Smooth muscle cell (in vitro differentiated cells): ENCODE measurements at regions not wholly inside any gene's neighbourhood (a gene's known extent, or its start where the extent isn't known, plus 50 kb on each side); places are given as distances from the start of the nearest gene placed in this dataset.

Source experiments
- DNase-seq: peaks from one replicate; lab custom pipeline; 2025; ENCODE audit not compliant: unreplicated experiment; lab: John Stamatoyannopoulos, UW
- H2AFZ ChIP-seq: fragments of 200-600 bp; sonication (generic); 2 replicates; pipeline ENCODE4 v1.6.0; 2016; ENCODE audit warnings: antibody characterized with exemption, low read depth, mild to moderate bottlenecking
- H3F3A ChIP-seq: fragments of 200-600 bp; sonication (generic); 2 replicates; pipeline ENCODE4 v1.6.0; 2017; ENCODE audit warnings: antibody characterized with exemption, low read depth
- H3K27ac ChIP-seq: fragments of 200-600 bp; sonication (generic); 2 replicates; pipeline ENCODE4 v1.5.1; 2016; ENCODE audit warnings: low read depth, mild to moderate bottlenecking
- H3K27me3 ChIP-seq: fragments of 200-600 bp; sonication (generic); 2 replicates; pipeline ENCODE4 v1.6.1; 2016; ENCODE audit warnings: low read depth, mild to moderate bottlenecking
- H3K36me3 ChIP-seq: fragments of 200-600 bp; sonication (generic); 2 replicates; pipeline ENCODE4 v1.5.1; 2016; ENCODE audit warnings: low read depth
- H3K4me1 ChIP-seq: fragments of 200-600 bp; sonication (generic); 2 replicates; pipeline ENCODE4 v1.5.1; 2016; ENCODE audit warnings: low read depth
- H3K4me2 ChIP-seq: fragments of 200-600 bp; sonication (generic); 2 replicates; pipeline ENCODE4 v1.6.0; 2016; ENCODE audit warnings: mild to moderate bottlenecking
- H3K4me3 ChIP-seq: fragments of 200-600 bp; sonication (generic); 2 replicates; pipeline ENCODE4 v1.5.1; 2016; ENCODE audit warnings: mild to moderate bottlenecking
- H3K79me2 ChIP-seq: fragments of 200-600 bp; sonication (generic); 2 replicates; pipeline ENCODE4 v1.6.0; 2016; ENCODE audit warnings: low read depth, mild to moderate bottlenecking
- H3K9ac ChIP-seq: fragments of 200-600 bp; sonication (generic); 2 replicates; pipeline ENCODE4 v1.6.0; 2016; ENCODE audit warnings: low read depth
- H3K9me3 ChIP-seq: fragments of 200-600 bp; sonication (generic); replicated peaks from 2 replicates; pipeline ENCODE4 v1.5.1; 2016; ENCODE audit warnings: low read depth
- H4K20me1 ChIP-seq: fragments of 200-600 bp; sonication (generic); 2 replicates; pipeline ENCODE4 v1.6.0; 2016; ENCODE audit warnings: low read depth
- WGBS: methylation state at CpG from one replicate; pipeline ENCODE4 v1.1.7; 2016; ENCODE audit warnings: low lambda C conversion rate; 5-methylcytosine and 5-hydroxymethylcytosine counted together
- TF ChIP-seq, protein P1 (sequence below): fragments of 200-600 bp; sonication (generic); IDR thresholded peaks from 2 replicates; pipeline ENCODE4 v1.5.1; 2017; ENCODE audit warnings: borderline replicate concordance, mild to moderate bottlenecking, antibody characterized with exemption; ENCODE audit not compliant: insufficient read depth, poor library complexity, severe bottlenecking

DNA sequence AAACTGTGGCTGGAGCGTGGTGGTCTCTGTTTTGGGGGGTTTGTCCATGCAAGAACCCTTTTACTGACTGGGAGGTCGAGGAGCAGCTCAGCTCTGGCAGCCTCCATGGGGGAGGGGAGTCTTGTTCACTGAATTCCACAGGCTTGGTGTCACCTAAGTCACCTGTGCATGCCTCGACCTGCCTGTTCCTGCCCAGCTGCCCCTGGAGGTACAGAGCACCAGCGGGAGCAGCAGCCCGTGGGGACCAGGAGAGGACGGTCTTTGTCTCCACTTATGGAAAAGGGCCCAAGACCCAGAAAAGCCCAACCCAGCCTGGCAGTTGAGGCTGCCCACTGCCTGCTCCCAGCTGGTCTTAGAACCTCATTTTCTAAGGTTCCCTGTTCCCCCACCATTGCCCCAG lies 168.7 kb upstream of the AGAP1 start:
- Histone ChIP-seq H3F3A (no peaks in the 10 kb centered on the region), H3K4me2 (no peak overlapping the region), H3K9ac (no peak overlapping the region), H4K20me1 (no peaks in the 10 kb centered on the region), H3K9me3 (no peaks in the 10 kb centered on the region), H3K79me2 (no peaks in the 10 kb centered on the region), H3K27ac (no peak overlapping the region), H3K4me3 (no peak overlapping the region), H3K4me1 (peaks cover 7% of the 10 kb centered on the region), H3K27me3 (no peaks in the 10 kb centered on the region), H2AFZ (no peak overlapping the region), H3K36me3 (no peaks in the 10 kb centered on the region)
- DNase-seq: no peak
- TF ChIP-seq, protein P1, sequence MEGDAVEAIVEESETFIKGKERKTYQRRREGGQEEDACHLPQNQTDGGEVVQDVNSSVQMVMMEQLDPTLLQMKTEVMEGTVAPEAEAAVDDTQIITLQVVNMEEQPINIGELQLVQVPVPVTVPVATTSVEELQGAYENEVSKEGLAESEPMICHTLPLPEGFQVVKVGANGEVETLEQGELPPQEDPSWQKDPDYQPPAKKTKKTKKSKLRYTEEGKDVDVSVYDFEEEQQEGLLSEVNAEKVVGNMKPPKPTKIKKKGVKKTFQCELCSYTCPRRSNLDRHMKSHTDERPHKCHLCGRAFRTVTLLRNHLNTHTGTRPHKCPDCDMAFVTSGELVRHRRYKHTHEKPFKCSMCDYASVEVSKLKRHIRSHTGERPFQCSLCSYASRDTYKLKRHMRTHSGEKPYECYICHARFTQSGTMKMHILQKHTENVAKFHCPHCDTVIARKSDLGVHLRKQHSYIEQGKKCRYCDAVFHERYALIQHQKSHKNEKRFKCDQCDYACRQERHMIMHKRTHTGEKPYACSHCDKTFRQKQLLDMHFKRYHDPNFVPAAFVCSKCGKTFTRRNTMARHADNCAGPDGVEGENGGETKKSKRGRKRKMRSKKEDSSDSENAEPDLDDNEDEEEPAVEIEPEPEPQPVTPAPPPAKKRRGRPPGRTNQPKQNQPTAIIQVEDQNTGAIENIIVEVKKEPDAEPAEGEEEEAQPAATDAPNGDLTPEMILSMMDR: no peak
- WGBS: 51% methylated on average over 6 of the region's 6 CpGs

DNA sequence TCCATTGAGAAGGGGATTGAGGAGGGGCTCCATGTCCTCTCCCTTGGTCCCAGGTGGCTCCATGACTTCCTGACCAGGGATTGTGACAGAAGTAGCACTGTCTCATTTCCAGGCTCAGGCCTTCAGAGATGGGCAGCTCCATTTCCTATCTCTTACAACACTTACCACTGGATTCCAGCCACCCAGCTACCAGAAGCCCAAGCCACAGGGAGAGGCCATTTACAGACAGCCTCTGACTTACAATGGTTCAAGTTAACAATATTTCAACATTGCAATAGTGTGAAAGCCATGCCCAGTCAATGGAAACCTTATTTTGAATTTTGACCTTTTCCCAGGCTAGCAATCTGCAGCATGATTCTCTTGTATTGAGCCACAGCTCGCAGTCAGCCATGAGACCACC lies 164.9 kb upstream of the AGAP1 start:
- no peak for DNase-seq
- Histone ChIP-seq H3K9me3 (no peaks in the 10 kb centered on the region), H3K9ac (no peak overlapping the region), H3K27ac (no peak overlapping the region), H3K27me3 (no peaks in the 10 kb centered on the region), H3K4me1 (peaks cover 7% of the 10 kb centered on the region), H3K4me2 (no peak overlapping the region), H3K79me2 (no peaks in the 10 kb centered on the region), H3F3A (no peaks in the 10 kb centered on the region), H2AFZ (no peak overlapping the region), H3K4me3 (no peak overlapping the region), H4K20me1 (no peaks in the 10 kb centered on the region), H3K36me3 (no peaks in the 10 kb centered on the region)
- TF ChIP-seq, protein P1: no peak
- 97% methylated on average over 1 of the region's 1 CpG for WGBS

DNA sequence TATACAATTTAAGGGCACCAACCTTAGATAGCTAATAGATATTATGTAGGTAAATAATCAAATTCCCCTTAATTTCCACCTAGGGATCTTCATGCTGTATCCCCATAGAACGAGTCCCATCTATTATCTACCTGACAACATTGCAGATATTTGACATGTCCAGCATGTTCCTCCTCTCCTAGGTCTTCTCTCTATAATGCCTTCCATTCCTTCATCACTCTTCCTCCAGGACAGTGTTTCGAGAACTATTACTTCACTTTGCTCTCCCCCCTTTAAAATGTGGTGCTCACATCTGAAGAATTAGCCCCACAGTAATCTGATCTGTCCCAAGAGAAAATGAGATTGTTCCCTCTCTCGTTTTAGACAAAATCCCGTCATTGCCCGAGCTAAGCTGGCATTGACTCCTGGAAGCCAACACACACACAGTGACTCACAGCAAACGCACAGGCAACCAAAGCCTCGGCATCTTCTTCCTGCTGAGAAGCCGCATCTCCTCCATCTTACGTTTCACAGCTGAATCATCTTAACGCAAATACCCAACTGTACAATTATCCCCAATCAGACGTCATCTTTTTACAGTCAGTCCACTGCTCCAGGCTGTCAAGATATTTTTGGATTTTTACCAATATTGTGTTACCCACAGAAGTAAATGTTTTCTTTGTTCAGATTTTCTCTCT lies 162.9 kb upstream of the AGAP1 start:
- Histone ChIP-seq H3K79me2 (no peaks in the 10 kb centered on the region), H4K20me1 (no peaks in the 10 kb centered on the region), H3K4me2 (no peak overlapping the region), H3K4me1 (no peaks in the 10 kb centered on the region), H3K9me3 (no peaks in the 10 kb centered on the region), H3K4me3 (no peak overlapping the region), H3K27me3 (no peaks in the 10 kb centered on the region), H3K27ac (no peak overlapping the region), H3F3A (no peaks in the 10 kb centered on the region), H2AFZ (no peak overlapping the region), H3K36me3 (no peaks in the 10 kb centered on the region), H3K9ac (no peak overlapping the region)
- 72% methylated on average over 11 of the region's 11 CpGs for WGBS
- TF ChIP-seq, protein P1: no peak
- no peak for DNase-seq

DNA sequence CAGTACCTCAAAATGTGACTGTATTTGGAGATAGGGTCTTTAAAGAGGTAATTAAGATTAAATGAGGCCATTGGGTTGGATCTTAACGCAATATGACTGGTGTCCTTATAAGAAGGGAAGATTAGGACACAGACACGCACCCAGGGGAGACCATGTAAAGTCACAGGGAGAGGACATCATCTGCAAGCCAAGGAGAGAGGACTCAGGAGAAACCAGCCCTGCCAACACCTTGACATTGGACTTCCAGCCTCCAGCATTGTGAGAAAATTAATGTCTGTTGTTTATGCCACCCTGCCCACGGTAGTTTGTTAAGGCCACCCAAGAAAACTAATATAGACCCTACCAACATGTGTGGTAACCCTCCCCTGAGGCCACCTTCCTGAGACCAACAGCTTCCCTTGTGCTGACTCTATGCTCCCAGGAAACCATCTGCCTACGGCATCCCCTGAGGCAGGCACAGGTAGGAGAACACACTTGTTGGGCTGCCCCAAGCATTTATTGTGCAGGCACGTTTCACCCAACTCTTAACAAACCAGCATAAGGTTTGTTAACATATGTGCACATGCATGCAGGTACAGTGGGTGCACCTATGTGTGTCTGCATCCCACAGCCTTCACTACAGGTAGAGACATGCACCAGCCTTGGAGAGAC lies 161.5 kb upstream of the AGAP1 start:
- H3K4me1 ChIP-seq: no peaks in the 10 kb centered on the region
- DNase-seq: no peak
- H4K20me1 ChIP-seq: no peaks in the 10 kb centered on the region
- H3K9me3 ChIP-seq: no peaks in the 10 kb centered on the region
- no peak overlapping the region for H3K4me2 ChIP-seq
- no peak overlapping the region for H3K9ac ChIP-seq
- TF ChIP-seq, protein P1: no peak
- H3K27me3 ChIP-seq: no peaks in the 10 kb centered on the region
- no peaks in the 10 kb centered on the region for H3F3A ChIP-seq
- no peaks in the 10 kb centered on the region for H3K36me3 ChIP-seq
- no peak overlapping the region for H2AFZ ChIP-seq
- H3K4me3 ChIP-seq: no peak overlapping the region
- no peak overlapping the region for H3K27ac ChIP-seq
- H3K79me2 ChIP-seq: no peaks in the 10 kb centered on the region
- WGBS: 95% methylated on average over 5 of the region's 5 CpGs
